NOMO-1 (cell line): ENCODE measurements at regions not wholly inside any gene's neighbourhood (a gene's known extent, or its start where the extent isn't known, plus 50 kb on each side); places are given as distances from the start of the nearest gene placed in this dataset.
A peak's percentile ranks its signal among the peaks of the same experiment; 100 is the strongest.
"Not testable (repeated sequence)": the region's sequence is repeated elsewhere in the genome, so short reads cannot be mapped to it uniquely, and the experiment has no call there.

Source experiments
- DNase-seq, 2 experiments: peaks; one replicate each; lab custom pipeline; 2025; ENCODE audit not compliant: unreplicated experiment in 2 of 2; lab: John Stamatoyannopoulos, UW

DNA sequence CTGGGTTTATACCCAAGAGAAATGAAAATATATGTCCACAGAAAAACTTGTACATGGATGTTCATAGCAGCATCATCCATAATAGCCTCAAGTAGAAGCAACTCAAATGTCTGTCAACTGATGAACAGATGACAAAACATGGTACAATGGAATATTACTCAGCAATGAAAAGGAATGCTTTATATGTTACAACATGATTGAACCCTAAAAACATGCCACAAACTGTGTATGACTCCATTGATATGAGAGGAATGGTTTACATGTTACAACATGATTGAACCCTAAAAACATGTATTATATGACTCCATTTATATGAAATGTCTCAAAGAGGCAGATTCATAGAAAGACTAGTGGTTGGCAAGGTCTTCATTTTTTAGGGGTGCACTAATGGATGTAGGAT, 104.8 kb downstream of the LAT start:
- not testable (repeated sequence) for DNase-seq

DNA sequence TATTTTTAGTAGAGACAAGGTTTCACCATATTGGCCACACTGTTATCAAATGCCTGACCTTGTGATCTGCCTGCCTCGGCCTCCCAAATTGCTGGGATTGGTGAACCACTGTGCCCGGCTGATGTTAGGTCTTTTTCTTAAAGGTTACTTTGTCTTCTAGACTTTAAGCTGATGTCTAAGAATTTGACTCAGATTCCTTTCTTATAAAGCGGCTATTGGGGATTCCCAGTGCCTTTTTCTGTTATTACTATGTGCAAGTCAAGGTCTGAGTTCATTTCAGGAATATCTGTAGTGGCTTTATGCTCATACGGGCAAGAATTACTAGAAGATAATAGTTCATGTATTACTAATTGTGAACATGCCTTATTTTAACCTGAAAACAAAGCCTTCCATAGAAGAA, 102.8 kb downstream of the LAT start:
- not testable (repeated sequence) for DNase-seq

DNA sequence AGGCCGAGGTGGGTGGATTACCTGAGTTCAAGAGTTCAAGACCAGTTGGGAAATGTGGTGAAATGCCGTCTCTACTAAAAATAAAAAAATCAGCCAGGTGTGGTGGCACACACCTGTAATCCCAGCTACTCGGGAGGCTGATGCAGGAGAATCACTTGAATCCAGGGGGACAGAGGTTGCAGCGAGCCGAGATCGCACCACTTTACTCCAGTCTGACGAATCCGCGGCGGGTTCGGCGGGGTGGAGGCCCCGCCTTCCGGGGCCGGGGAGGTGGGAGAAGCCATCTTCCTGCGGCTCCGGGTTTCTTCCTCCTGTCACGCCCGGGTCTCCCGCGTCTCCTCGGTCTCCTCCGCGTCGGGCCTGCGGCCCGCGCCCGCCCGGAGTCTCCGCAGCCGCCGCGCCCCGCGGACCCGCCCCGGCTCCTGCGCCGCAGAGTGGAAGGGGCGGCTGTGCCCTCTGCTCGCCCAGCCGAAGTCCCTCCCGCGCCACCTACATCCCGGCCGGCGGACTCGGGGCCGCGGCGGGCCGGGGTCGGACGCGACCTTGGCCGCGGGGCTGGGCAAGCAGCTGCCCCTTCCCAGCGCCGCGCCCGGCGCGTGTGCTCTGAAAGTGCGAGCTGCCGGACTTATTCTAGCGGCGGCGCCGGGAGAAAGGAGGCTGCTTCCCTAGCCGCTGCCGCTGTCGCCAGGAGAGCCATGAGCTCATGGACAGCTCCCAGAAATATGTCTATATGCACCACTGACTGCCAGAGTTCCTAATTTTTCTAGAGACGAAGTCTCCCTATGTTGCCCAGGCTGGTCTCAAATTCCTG, 97.2 kb downstream of the LAT start:
- DNase-seq, result not testable (repeated sequence)

DNA sequence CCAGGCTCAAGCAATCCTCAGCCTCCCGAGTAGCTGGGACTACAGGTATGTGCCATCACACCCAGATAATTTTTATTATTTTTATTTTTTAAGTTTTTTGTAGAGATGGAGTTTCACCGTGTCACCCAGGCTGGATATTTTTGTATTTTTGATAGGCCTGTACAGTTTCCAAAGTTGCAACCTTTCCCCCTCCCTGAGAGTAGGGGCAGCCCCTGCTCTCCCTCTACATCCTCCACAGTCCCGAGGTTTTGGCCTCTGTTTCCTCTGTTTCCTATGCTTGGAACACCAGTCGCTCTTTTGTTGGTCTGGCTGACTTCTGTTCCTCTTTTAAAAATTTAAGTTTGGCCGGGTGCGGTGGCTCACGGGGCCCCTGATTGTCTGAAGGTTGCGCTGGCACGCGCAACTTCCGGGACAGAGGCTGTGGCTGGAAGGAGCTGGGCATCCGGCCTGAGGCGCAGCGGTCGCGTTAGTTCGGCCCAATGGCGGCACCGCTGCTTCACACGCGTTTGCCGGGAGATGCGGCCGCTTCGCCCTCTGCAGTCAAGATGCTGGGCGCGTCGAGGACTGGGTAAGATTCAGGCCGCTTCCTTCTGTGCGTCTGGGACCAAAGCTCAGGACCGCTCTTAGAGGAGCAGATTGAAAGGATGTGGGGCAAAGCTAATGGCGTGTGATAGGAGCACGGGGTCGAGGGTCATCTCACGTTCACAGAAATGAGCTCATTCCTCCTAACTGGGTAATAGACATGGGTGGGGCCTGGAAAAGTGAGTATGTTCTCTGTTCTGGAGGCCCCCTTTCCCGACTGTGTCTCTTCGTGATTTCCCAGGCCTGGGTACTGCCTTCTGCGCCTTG, 89.9 kb downstream of the LAT start:
- peak; percentile 35 to 64 for DNase-seq

DNA sequence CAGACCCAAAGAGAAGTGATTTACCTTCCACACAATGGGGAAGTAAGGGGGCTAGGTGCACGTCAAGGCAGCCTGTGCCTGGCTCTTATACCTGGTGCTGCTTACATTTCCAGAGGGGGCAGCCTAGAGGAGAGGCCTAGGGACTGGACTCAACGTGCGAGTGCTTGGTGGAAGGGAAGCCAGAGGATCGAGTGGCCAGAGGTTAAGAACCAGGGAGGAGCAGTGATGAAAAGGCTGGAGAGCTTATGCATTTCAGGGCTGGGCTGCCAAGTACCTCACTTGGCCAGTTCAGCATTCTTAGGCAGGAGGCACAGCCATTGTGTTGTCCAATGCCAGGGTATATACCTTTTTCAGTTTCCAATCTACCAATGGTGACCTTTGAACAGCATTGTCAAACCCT, 77.4 kb downstream of the LAT start:
- DNase-seq, result not testable (repeated sequence)

DNA sequence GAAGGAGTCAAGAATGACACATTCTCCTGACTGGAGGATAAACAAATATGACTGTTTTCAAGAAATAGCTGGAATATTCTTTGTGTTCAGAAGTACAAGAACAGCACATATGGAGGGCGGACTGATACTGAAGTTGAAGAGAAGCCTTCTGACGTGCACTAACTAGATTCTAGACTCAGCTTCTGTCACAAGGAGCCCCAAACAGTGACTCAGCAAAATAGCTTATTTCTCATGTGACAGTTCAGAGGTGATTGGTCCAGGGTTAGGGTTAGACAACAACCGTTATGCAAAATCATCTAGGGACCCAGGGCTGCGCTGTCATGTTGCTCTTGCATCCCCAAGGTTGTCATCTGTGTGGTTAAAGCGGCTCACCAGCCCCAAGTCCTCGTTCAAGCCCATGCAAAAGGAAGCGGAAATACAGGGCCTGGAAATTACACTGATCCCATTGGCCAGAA, 76.6 kb downstream of the LAT start:
- not testable (repeated sequence) for DNase-seq

DNA sequence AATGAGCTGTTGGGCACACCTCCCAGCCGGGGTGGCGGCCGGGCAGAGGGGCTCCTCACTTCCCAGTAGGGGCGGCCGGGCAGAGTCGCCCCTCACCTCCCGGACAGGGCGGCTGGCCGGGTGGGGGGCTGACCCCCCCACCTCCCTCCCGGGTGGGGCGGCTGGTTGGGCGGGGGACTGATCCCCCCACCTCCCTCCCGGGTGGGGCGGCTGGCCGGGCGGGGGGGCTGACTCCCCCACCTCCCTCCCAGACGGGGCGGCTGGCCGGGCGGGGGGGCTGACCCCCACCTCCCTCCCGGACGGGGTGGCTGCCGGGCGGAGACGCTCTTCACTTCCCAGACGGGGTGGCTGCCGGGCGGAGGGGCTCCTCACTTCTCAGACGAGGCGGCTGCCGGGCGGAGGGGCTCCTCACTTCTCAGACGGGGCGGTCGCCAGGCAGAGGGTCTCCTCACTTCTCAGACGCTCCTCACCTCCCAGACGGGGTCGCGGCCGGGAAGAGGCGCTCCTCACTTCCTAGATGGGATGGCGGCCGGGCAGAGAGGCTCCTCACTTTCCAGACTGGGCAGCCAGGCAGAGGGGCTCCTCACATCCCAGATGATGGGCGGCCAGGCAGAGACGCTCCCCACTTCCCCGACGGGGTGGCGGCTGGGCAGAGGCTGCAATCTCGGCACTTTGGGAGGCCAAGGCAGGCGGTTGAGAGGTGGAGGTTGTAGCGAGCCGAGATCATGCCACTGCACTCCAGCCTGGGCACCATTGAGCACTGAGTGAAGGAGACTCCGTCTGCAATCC, 75.4 kb downstream of the LAT start:
- DNase-seq, result not testable (repeated sequence)

DNA sequence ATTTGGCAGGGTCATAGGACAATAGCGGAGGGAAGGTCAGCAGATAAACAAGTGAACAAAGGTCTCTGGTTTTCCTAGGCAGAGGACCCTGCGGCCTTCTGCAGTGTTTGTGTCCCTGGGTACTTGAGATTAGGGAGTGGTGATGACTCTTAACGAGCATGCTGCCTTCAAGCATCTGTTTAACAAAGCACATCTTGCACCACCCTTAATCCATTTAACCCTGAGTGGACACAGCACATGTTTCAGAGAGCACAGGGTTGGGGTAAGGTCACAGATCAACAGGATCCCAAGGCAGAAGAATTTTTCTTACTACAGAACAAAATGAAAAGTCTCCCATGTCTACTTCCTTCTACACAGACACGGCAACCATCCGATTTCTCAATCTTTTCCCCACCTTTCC, 74.7 kb downstream of the LAT start:
- DNase-seq, result not testable (repeated sequence)
